Thymus (tissue), 11 donors: ENCODE measurements at regions not wholly inside any gene's neighbourhood (a gene's known extent, or its start where the extent isn't known, plus 50 kb on each side); places are given as distances from the start of the nearest gene placed in this dataset.

Experiments
- DNase-seq, 9 donors: peaks; one replicate each; pipeline ENCODE4 v3.0.0-alpha.2; 2013; ENCODE audit warnings: low spot score in 9 of 9, low read depth in 6 of 9, missing footprints in 1 of 9
- H3K27ac ChIP-seq, 2 donors: one replicate each; pipeline ENCODE4 v1.5.1; 2013; ENCODE audit warnings: control low read depth in 1 of 2, low read depth in 1 of 2, low read length in 1 of 2, mild to moderate bottlenecking in 1 of 2, moderate library complexity in 1 of 2
- H3K27me3 ChIP-seq, 2 donors: one replicate each; pipeline ENCODE4 v1.5.1; 2013; ENCODE audit warnings: low read length in 1 of 2; ENCODE audit not compliant: control insufficient read depth in 2 of 2, insufficient read depth in 1 of 2
- H3K36me3 ChIP-seq, 2 donors: one replicate each; pipeline ENCODE4 v1.5.1; 2013; ENCODE audit warnings: low read length in 1 of 2, mild to moderate bottlenecking in 1 of 2, moderate library complexity in 1 of 2; ENCODE audit not compliant: control insufficient read depth in 2 of 2, insufficient read depth in 2 of 2
- H3K4me1 ChIP-seq, 2 donors: one replicate each; pipeline ENCODE4 v1.5.1; 2013; ENCODE audit warnings: low read length in 2 of 2; ENCODE audit not compliant: control insufficient read depth in 2 of 2, insufficient read depth in 2 of 2
- H3K4me3 ChIP-seq, 2 donors: one replicate each; pipeline ENCODE4 v1.5.1; 2013; ENCODE audit warnings: low read length in 2 of 2, control low read depth in 1 of 2, mild to moderate bottlenecking in 1 of 2
- H3K9me3 ChIP-seq, 2 donors: one replicate each; pipeline ENCODE4 v1.5.1; 2013; ENCODE audit warnings: low read length in 1 of 2, mild to moderate bottlenecking in 1 of 2; ENCODE audit not compliant: control insufficient read depth in 2 of 2, insufficient read depth in 1 of 2
- WGBS: extraction: QIAGEN DNeasy Blood & Tissue Kit; methylation state at CpG from one replicate; pipeline ENCODE4 v1.1.7; 2013; 5-methylcytosine and 5-hydroxymethylcytosine counted together
- donor health status: healthy.

GRCh38 chr3:41041899-41042298 lies 157.4 kb upstream of the CTNNB1 start:
- no peak for DNase-seq
- H3K9me3 ChIP-seq, result no peaks in the 10 kb centered on the region
- 95% methylated on average over 1 of the region's 1 CpG for whole genome bisulfite sequencing
- no peaks in the 10 kb centered on the region for H3K27me3 ChIP-seq
- H3K4me1 ChIP-seq, result no peaks in the 10 kb centered on the region
- H3K27ac ChIP-seq, result no peak overlapping the region
- no peak overlapping the region for H3K4me3 ChIP-seq
- no peaks in the 10 kb centered on the region for H3K36me3 ChIP-seq

- WGBS, result 95% methylated on average over 5 of the region's 5 CpGs
- H3K27me3 ChIP-seq, result no peaks in the 10 kb centered on the region
- H3K4me3 ChIP-seq, result no peak overlapping the region
- no peaks in the 10 kb centered on the region for H3K36me3 ChIP-seq
- no peaks in the 10 kb centered on the region for H3K9me3 ChIP-seq
- H3K27ac ChIP-seq, result no peak overlapping the region
- DNase-seq, result no peak
- H3K4me1 ChIP-seq, result no peaks in the 10 kb centered on the region
Observed at GRCh38 chr3:41044523-41044922, 154.8 kb upstream of the CTNNB1 start.

- H3K9me3 ChIP-seq, result no peaks in the 10 kb centered on the region
- no peak overlapping the region for H3K4me3 ChIP-seq
- 93% methylated on average over 4 of the region's 4 CpGs for WGBS
- H3K27ac ChIP-seq, result no peak overlapping the region
- H3K4me1 ChIP-seq, result no peaks in the 10 kb centered on the region
- no peak for DNase-seq
- no peaks in the 10 kb centered on the region for H3K27me3 ChIP-seq
- no peaks in the 10 kb centered on the region for H3K36me3 ChIP-seq
Observed at GRCh38 chr3:41045491-41045890, 153.8 kb upstream of the CTNNB1 start.

GRCh38 chr3:41050144-41050543 lies 149.2 kb upstream of the CTNNB1 start:
- Histone ChIP-seq H3K4me1 (no peaks in the 10 kb centered on the region), H3K9me3 (no peaks in the 10 kb centered on the region), H3K4me3 (no peak overlapping the region), H3K27me3 (no peaks in the 10 kb centered on the region), H3K27ac (no peak overlapping the region), H3K36me3 (no peaks in the 10 kb centered on the region)
- DNase-seq, result no peak
- 94% methylated on average over 4 of the region's 4 CpGs for WGBS

GRCh38 chr3:41053220-41053619 lies 146.1 kb upstream of the CTNNB1 start:
- DNase-seq, result no peak
- Histone ChIP-seq H3K9me3 (no peaks in the 10 kb centered on the region), H3K36me3 (no peaks in the 10 kb centered on the region), H3K27me3 (no peaks in the 10 kb centered on the region), H3K4me3 (no peak overlapping the region), H3K27ac (no peak overlapping the region), H3K4me1 (no peaks in the 10 kb centered on the region)
- 95% methylated on average over 2 of the region's 2 CpGs for WGBS

- no peak for DNase-seq
- Histone ChIP-seq H3K4me1 (no peaks in the 10 kb centered on the region), H3K4me3 (no peak overlapping the region), H3K27ac (no peak overlapping the region), H3K9me3 (no peaks in the 10 kb centered on the region), H3K27me3 (no peaks in the 10 kb centered on the region), H3K36me3 (no peaks in the 10 kb centered on the region)
- WGBS, result 98% methylated on average over 2 of the region's 2 CpGs
Observed at GRCh38 chr3:41060106-41060505, 139.2 kb upstream of the CTNNB1 start.

- WGBS, result 95% methylated on average over 1 of the region's 1 CpG
- DNase-seq, result no peak
- no peaks in the 10 kb centered on the region for H3K36me3 ChIP-seq
- H3K4me1 ChIP-seq, result no peaks in the 10 kb centered on the region
- H3K27ac ChIP-seq, result no peak overlapping the region
- no peaks in the 10 kb centered on the region for H3K9me3 ChIP-seq
- no peak overlapping the region for H3K4me3 ChIP-seq
- no peaks in the 10 kb centered on the region for H3K27me3 ChIP-seq
Observed at GRCh38 chr3:41064070-41064469, 135.2 kb upstream of the CTNNB1 start.

GRCh38 chr3:41064526-41064925 lies 134.8 kb upstream of the CTNNB1 start:
- Histone ChIP-seq H3K27ac (no peak overlapping the region), H3K4me1 (no peaks in the 10 kb centered on the region), H3K9me3 (no peaks in the 10 kb centered on the region), H3K27me3 (no peaks in the 10 kb centered on the region), H3K36me3 (no peaks in the 10 kb centered on the region), H3K4me3 (no peak overlapping the region)
- 84% methylated on average over 2 of the region's 2 CpGs for WGBS
- no peak for DNase-seq

GRCh38 chr3:41065340-41065739 lies 134.0 kb upstream of the CTNNB1 start:
- H3K9me3 ChIP-seq, result no peaks in the 10 kb centered on the region
- WGBS, result 95% methylated on average over 2 of the region's 2 CpGs
- H3K27me3 ChIP-seq, result no peaks in the 10 kb centered on the region
- no peaks in the 10 kb centered on the region for H3K4me1 ChIP-seq
- H3K27ac ChIP-seq, result no peak overlapping the region
- no peaks in the 10 kb centered on the region for H3K36me3 ChIP-seq
- DNase-seq, result no peak
- H3K4me3 ChIP-seq, result no peak overlapping the region

- Histone ChIP-seq H3K4me1 (no peaks in the 10 kb centered on the region), H3K36me3 (no peaks in the 10 kb centered on the region), H3K27ac (no peak overlapping the region), H3K4me3 (no peak overlapping the region), H3K9me3 (no peaks in the 10 kb centered on the region), H3K27me3 (no peaks in the 10 kb centered on the region)
- no peak for DNase-seq
- WGBS, result 97% methylated on average over 5 of the region's 5 CpGs
Observed at GRCh38 chr3:41073190-41073589, 126.1 kb upstream of the CTNNB1 start.
